ENCODE measurements at regions not wholly inside any gene's neighbourhood (a gene's known extent, or its start where the extent isn't known, plus 50 kb on each side); places are given as distances from the start of the nearest gene placed in this dataset.

DNA sequence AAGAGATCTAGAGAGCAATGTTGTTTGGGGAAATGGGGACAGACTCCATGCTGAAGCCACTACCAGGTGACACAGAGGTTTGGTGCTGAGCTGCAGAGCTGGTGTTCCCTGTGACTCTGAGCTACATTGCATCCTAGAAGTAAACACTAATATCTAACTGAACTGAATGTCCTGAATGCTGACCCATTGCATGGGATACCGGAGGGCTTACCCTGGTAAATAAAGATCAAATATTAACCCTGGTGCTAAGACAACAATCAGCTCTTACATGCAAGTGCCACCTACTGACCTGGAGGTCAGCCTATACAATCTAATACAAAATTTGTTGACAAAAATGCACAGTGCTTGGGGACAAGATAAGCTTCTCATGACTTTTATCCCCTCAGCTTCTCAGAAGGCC, 851.3 kb upstream of the KCND2 start:
- DNase-seq (ENCODE audit: low read depth) = no peak

DNA sequence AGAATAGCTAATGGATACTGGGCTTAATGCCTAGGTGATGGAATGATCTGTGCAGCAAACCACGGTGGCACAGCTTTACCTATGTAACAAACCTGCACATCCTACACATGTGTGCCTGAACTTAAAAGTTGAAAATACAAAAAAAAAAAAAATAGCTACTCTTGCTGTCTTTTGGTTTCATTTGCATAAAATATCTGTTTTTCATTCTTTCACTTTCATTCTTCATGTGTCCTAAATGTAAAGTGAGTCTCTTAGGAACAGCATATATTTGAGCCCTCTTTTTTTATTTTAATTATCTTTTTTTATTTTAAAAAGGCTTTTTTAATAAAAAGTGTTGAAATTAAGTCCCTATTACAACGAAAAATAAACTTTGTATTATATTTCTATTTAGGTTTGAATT, 836.1 kb upstream of the KCND2 start:
- DNase-seq (ENCODE audit: low read depth) = no peak

DNA sequence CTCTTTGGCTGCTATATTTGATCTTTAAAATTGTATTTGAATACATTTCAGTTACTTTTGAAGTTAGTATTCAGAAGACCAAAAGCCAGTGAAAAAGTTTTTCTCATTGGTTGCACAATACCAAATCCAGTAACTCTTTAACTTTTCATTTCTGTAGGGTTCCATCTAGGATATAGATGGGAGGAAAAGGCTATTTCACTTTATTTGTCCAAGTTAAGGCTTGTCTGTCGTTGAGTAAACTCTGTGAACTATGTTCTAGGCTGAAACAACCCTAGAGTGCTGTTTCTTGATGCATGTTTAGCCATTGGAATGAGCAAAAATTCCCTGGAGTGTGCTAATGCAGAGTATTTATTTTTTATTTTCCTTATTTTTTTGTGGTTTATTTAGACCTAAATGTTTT, 834.7 kb upstream of the KCND2 start:
- no peak for DNase-seq (ENCODE audit: low read depth)

DNA sequence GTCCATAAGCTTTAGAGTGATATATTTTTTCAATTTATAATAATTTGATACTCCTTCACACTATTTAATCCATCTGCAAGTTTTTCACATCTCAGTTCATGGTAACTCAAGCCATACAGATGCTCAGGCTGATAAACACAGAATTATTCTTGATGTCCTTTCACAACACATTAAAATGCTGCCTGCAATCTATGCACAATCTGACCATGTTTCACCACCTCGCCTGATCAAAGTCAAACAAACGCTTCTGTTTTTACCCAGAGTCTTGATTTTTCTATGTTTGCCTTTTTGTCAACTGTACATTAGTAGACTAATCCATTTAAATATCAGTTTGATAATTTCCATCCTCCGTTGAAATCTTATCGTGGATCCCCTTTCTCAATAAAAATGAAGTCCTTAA, 833.8 kb upstream of the KCND2 start:
- DNase-seq (ENCODE audit: low read depth) = no peak

DNA sequence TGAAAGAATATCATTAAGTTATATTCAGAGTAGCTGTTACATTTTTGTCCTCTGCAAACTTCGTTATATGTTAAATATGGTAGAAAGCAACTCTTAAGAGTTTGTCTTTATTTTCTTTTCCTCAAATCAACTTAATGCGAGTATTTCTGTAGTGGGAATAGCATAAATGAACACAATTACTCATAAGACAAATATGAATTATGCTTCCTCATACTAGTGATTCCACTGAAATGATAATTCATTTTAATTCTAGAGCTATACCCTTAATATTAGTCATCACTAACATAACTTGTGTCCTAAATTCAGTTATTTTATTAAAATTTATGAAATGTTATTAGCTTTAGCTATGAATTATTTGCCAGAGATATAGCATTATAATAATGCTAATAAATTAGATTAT, 820.6 kb upstream of the KCND2 start:
- DNase-seq (ENCODE audit: low read depth) = no peak

DNA sequence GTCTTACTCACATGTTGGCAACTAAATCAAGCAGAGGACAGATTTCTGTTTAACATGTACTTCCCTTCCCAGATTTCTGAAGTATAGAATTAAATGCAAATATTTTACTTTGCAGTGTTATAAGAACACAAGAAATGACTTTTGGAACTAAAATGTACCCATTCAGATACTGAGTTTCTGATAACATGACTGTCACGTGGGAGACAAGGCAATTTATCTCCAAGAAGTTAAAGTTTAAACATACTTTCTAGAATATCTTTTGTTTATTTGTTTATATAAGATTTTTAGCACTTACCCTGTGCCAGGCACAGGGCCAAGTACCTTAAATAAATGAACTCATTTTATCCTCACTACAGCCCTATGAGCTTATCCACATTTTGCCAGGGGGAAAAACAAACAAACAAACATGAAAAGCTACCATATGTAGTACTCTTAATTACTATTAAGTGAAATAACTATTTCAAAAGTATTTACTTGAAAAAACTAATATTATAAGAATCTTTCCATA, 807.1 kb upstream of the KCND2 start:
- no peak for DNase-seq (ENCODE audit: low read depth)

DNA sequence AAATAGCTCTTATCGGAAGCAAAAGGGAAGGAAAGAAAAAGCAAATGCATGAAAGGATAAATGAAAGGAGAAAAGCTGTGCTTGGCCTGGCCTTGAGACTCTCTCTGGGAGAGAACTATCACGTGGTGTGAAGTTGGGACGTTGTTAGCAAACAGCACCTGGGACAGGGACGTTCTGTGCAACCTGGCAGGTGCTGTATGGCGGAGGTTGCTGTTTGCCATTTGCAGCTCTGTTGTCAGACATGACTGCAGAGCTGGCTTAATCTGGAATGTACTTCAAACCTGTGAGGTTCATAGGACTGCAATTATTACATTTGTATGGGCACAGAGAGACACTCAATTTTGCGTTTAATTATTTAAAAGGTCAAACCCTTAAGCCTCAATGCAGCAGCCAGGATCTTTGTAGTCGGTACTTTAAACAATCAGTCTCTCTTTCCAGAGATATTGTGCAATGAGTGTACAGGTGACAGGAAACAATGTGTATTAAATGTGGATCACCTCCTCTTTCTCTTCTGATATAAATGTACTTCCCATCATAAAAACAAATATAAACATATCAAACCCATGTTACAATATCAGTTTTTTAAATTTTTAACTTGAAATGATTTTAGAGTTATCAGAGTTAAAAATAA, 800.5 kb upstream of the KCND2 start:
- DNase-seq (ENCODE audit: low read depth) = no peak

DNA sequence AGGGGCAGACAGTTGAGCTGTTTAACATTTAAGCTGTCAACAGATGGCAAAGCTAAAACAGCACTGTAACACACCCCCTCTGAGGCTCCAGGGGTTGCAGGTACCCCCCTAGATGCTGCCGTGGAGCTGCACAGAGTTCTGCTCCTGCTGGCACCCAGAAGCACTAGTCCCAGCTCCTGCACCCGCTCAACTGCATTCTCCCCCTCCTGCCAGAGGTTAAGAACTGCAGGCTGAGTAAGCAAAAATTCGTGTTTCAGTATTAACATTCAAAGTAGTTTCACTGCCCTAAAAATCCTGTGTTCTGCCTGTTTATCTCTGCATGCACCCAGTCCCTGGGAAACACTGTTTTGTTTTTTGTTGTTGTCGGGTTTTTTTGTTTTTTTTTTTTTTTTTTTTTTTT, 790.8 kb upstream of the KCND2 start:
- DNase-seq (ENCODE audit: low read depth) = no peak

DNA sequence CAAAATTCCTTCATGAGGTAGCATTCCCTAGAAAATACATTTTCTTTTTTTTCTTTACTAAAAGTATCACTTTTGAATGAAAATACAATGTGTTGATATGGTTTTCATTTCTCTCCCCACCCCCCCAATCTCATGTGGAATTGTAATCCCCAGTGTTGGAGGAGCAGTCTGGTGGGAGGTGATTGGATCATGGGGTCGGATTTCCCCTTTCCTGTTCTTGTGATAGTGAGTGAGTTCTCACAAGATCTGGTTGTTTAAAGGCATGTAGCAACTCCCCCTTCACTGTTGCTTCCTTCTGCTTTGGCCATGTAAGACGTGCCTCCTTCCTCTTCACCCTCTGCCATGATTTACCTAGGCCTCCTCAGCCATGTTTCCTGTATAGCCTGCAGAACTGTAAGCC, 790.3 kb upstream of the KCND2 start:
- no peak for DNase-seq (ENCODE audit: low read depth)

DNA sequence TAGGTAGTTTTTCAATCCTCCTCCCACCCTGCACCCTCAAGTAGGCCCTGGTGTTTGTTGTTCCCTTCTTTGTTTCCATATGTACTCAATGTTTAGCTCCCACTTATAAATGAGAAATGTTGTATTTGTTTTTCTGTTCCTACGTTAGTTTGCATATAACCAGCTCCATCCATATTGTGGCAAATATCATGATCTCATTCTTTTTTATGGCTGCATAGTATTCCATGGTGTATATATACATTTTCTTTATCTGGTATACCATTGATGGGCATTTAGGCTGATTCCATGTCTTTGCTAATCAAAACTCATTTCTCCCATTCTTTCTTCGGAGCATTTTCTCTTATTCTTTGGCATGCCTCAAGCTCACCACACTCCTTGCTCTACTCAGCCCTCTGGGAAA, 789.6 kb upstream of the KCND2 start:
- DNase-seq (ENCODE audit: low read depth) = no peak

DNA sequence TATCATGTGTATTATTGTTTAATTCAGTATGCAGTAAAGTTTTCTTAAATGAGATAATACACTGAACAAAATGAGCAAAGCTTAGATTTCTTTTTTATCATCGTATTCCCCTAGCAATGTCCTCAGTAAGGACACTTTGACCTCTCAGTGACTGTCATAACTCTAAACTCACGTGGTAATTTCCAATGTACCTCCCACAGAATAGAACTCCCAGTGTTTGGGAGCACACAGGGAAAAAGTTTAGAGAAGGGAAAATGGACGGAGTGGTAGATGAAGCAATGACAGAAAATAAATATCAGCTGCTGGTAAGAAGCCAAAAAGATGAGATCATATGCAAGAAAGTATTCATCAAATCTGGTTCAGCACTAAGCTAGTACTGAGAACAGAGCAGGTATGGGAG, 758.6 kb upstream of the KCND2 start:
- DNase-seq (ENCODE audit: low read depth) = no peak

DNA sequence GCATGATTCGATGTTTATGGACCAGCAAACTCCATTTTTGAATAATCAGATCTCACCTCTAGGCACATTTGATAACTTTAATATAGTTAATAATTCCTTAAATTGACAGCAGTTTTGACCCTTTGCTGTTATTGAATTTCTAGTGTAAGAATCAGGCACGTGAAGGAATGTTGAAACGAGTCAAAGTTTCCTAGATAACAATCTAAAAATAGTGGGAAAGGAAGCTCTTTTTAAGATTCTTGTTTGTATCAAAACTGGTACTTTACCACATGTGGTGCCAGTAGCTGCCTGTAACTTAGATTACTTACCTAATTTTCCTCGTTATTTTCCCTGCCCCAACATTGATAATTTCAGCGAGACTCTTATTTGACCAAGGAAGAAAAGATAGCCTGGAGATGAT, 757.8 kb upstream of the KCND2 start:
- no peak for DNase-seq (ENCODE audit: low read depth)

DNA sequence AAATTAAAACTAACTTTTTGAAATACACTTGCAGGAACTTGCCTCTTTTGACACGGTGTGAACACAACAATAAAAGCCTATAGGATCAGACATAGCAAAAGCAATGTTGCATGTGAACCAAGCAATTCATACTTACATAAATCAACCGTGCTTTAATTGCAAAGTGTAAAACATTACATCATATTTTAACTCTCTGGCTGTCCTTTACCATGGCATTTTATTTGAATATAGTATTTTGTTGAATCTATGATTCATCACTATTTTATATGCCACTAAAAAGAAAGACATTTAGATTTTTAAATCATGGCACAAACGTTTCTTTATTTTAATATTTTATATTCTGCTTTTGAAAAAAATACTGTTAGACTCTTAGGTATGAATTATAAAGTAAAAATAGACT, 757.0 kb upstream of the KCND2 start:
- no peak for DNase-seq (ENCODE audit: low read depth)

DNA sequence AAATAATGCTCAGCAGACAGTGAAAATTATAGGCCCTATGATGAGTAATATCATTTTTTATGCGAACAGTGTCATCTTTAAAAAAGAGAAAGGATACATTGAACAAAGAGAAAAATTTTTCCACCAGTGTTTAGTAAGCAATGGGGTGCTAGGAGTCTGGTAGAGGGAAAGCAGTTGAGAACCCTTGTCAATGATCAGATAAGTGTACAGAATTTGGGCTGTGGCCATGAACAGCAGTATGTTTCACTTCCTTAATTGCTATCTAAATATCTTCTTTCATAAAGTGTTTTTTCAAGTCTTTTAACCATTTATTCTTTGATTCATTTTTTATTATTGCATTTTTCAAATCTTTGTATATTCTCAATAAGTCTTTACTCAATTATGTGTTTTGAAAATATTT, 750.7 kb upstream of the KCND2 start:
- no peak for DNase-seq (ENCODE audit: low read depth)

DNA sequence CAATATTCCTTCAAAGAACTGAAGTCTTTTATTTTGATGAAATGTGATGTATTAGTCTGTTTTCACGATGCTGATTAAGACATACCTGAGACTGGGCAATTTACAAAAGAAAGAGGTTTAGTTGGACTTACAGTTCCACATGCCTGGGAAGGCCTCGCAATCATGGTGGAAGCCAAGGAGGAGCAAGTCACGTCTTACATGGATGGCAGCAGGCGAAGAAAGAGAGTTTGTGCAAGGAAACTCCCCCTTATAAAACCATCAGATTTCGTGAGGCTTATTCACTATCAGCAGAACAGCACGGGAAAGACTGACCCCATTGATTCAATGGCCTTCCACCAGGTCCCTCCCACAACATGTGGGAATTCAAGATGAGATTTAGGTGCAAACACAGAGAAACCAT, 750.3 kb upstream of the KCND2 start:
- no peak for DNase-seq (ENCODE audit: low read depth)

DNA sequence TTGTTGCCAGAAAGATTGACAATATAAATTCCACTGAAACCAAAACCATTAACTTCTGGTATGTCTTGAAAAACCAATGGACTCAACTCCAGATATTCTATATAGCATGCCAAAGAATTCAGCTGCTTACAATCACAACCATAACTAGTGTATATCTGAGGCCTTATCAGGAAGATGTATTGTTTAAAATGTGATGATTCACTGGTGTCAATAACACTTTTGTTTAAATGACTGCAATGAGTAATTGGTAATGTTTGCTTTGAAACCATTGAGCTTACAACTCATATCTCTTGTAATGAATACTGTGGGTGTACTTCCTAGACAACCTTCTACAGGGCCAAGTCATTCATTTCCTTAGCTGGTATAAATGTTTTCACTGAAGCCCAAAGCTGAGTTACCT, 727.9 kb upstream of the KCND2 start:
- DNase-seq (ENCODE audit: low read depth) = no peak

DNA sequence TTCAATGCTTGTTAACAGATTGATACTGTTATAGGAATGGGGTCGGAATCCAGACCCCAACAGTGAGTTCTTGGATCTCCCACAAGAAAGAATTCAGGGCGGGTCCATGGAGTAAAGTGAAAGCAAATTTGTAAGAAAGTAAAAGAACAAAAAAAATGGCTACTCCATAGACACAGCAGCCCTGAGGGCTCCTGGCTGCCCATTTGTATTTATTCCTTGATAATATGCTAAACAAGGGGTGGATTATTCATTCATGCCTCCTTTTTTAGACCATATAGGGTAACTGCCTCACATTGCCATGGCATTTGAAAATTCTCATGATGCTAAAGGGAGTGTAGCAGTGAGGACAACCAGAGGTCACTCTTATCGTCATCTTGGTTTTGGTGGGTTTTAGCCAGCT, 717.2 kb upstream of the KCND2 start:
- DNase-seq (ENCODE audit: low read depth) = no peak

DNA sequence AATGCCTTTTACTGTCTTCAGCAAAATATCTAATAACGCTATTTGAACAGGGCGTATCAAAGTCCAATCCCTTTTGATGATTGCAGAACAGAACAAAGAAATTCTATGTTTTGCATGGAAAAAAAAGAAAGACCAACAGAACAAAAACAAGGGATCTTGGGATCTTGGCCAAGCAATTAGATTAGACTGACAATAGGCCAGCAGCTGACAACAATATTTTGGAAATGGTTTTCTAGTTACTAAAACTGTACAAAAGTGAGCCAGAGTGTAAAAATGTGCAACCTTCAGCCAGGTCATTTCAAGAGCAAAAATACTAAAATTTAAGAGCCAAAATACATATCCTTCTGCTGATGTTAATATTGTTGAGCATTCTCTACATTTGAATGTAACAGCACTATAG, 716.5 kb upstream of the KCND2 start:
- DNase-seq (ENCODE audit: low read depth) = no peak

DNA sequence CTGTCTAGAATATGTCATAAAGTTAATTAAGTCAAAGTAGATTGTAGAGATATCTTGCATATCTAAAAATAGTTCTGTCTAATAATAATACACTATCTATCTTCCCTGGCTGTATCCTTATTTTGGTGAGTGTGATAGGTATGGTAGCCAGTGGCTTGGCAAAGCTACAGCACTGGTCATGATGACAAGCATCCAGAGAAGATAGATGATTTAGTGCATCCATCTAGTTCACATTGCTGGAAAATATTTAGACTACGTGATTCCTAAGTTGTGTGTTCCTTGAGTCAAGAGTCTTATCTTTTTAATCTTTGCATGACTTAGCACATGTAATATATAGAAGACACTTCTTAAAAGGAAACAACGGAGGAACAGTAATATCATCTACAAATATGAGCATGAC, 711.2 kb upstream of the KCND2 start:
- no peak for DNase-seq (ENCODE audit: low read depth)

DNA sequence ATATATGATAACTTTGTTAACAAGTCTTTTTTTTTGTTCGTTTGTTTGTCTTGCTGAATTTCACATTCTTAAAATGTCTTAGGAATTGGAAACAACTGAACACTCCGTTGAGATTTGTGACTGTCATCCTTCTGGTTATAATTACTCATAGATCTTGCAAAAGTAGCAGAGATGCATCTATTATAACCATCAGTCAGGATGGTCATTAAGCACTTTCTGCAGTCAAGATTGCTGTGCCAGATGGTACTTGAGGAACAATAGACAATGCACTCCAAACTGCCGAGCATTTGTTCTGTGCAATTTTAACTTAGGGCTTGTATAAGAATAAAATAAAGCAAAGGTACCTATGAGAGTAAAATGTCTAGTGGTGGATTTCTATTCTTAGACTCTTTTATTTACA, 710.1 kb upstream of the KCND2 start:
- DNase-seq (ENCODE audit: low read depth) = no peak

DNA sequence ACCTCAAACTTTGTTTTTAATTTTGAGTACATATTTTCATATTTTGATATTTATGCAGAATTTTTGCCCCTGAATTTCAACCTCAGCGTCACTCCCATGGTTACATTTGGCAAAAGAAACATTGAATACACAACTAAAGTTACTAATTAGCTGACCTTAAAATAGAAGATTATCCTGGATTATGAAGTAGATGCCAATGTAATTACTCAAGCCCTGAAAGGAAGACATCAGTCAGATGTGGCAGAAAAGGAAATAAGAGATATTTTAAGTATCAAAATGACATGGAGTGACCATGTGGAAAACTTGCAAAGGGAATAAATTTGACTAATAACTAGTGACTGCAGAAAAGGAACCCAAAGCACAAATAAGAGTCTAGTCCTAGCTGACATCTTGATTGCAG, 701.3 kb upstream of the KCND2 start:
- DNase-seq (ENCODE audit: low read depth) = no peak

DNA sequence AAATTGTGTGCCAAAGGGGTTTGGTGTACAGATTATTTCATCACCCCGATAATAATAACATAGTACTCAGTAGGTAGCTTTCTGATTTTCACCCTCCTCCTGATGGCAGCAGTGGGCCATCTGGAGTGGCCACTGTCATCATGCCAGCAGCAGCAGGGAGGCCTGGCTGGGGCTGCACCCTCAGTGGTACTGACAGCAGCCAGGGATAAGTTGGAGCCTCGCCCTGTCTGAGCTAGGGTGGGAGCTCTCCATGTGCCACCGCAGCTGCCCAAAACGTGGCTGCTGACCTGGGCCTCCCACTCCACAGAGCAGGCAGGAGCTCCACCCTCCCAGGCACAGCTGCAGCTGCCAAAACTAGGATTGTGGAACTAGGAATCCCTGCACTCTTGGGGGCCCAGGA, 700.8 kb upstream of the KCND2 start:
- no peak for DNase-seq (ENCODE audit: low read depth)

DNA sequence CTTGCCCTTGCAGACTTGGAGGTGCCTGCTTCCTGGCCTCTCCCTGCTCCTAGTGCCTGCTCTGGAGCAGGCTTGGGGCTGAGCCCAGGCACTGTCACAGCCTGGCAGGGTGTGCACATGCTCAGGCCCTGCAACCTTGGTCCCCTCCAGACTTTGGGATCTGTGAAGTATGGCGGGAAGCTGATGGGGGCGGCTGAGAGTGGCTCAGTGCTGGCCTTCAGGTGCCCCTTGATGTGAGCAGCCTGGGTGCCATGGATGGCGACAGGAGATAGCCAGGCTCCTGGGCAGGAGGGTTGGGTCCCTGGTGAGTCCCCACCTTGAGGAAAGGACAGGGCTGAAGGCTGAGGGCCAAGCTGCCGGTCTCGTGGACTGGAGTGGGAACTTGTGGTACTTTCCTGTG, 700.4 kb upstream of the KCND2 start:
- DNase-seq (ENCODE audit: low read depth) = no peak

DNA sequence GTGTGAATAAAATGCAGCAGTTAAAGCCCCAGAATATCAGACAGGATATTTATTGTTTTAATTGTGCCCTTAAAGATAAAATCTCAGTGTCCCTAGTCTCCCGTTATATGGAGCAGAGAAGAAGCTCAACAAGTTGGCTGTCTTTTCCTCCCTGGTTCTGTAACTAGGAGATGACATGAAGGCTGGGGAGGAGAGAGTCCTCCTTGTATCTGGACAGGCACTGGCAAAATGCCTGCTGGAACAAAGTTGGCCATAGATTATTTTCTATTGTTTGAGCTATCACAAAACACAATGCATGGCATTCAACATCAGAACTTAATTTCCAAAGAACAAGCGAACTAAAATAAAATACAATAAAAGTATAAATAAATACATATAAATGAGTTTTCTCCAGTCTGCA, 694.9 kb upstream of the KCND2 start:
- no peak for DNase-seq (ENCODE audit: low read depth)

DNA sequence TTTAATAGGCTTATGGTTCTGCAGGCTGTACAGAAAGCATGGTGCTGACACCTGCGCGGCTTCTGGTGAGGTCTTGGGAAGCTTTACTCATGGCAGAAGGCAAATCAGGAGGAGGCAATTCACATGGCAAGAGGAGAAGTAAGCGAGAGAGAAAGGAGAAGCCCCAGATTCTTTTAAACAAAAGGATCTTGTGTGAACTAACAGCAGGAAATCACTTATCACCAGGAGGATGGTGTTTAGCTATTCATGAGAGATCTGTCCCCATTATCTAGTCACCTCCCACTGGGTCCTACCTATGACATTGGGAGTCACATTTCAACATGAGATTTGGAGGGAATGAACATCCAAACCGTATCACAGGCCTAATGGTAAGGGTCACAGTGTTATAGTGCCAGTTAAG, 678.0 kb upstream of the KCND2 start:
- no peak for DNase-seq (ENCODE audit: low read depth)

All from activated T-cell treated with anti-CD3 and anti-CD28 coated beads for 24 hours (primary cell).